Stimulated activated CD8-positive, alpha-beta memory T cell treated with anti-CD3 and anti-CD28 coated beads, Interleukin-12 subunit alpha, Interleukin-12 subunit beta, amount 100 ng/mL, for 1 hour (primary cell): ENCODE measurements at regions not wholly inside any gene's neighbourhood (a gene's known extent, or its start where the extent isn't known, plus 50 kb on each side); places are given as distances from the start of the nearest gene placed in this dataset.
"Not testable (repeated sequence)": the region's sequence is repeated elsewhere in the genome, so short reads cannot be mapped to it uniquely, and the experiment has no call there.

ENCODE experiments used
- DNase-seq: peaks from one replicate; pipeline ENCODE4 v3.0.0-alpha.2; 2020; ENCODE audit warnings: low read depth

GRCh38 chr15:39030291-39031070 is 465.9 kb upstream of the RASGRP1 start:
- DNase-seq, result no peak

GRCh38 chr15:39031596-39031995 is 467.0 kb upstream of the RASGRP1 start:
- DNase-seq, result no peak

- no peak for DNase-seq
These were observed 470.2 kb upstream of the RASGRP1 start for GRCh38 chr15:39034816-39035215.

- not testable (repeated sequence) for DNase-seq
These were observed 473.0 kb upstream of the RASGRP1 start for GRCh38 chr15:39037611-39038010.

- DNase-seq, result no peak
These were observed 476.2 kb upstream of the RASGRP1 start for GRCh38 chr15:39040861-39041260.

GRCh38 chr15:39041979-39042495 is 477.4 kb upstream of the RASGRP1 start:
- no peak for DNase-seq

- DNase-seq, result no peak
These were observed 487.2 kb upstream of the RASGRP1 start for GRCh38 chr15:39051626-39052322.

- no peak for DNase-seq
These were observed 487.7 kb upstream of the RASGRP1 start for GRCh38 chr15:39052323-39052705.

GRCh38 chr15:39053480-39053879 is 488.9 kb upstream of the RASGRP1 start:
- no peak for DNase-seq

- no peak for DNase-seq
These were observed 489.6 kb upstream of the RASGRP1 start for GRCh38 chr15:39054128-39054732.

- DNase-seq, result no peak
These were observed 491.7 kb upstream of the RASGRP1 start for GRCh38 chr15:39056357-39056756.

GRCh38 chr15:39058351-39059131 is 493.9 kb upstream of the RASGRP1 start:
- DNase-seq, result no peak

GRCh38 chr15:39059917-39060316 is 495.3 kb upstream of the RASGRP1 start:
- no peak for DNase-seq

GRCh38 chr15:39061952-39062464 is 497.4 kb upstream of the RASGRP1 start:
- no peak for DNase-seq

- no peak for DNase-seq
These were observed 502.1 kb upstream of the RASGRP1 start for GRCh38 chr15:39066677-39067076.

- DNase-seq, result no peak
These were observed 506.4 kb upstream of the THBS1 start for GRCh38 chr15:39074341-39074985.

GRCh38 chr15:39075311-39075710 is 505.6 kb upstream of the THBS1 start:
- no peak for DNase-seq

GRCh38 chr15:39075756-39076341 is 505.0 kb upstream of the THBS1 start:
- DNase-seq, result no peak

- no peak for DNase-seq
These were observed 502.9 kb upstream of the THBS1 start for GRCh38 chr15:39078026-39078425.

- DNase-seq, result no peak
These were observed 501.5 kb upstream of the THBS1 start for GRCh38 chr15:39079296-39079847.

- DNase-seq, result no peak
These were observed 497.7 kb upstream of the THBS1 start for GRCh38 chr15:39083213-39083612.
